Adrenal gland (tissue), 5 donors: ENCODE measurements at regions not wholly inside any gene's neighbourhood (a gene's known extent, or its start where the extent isn't known, plus 50 kb on each side); places are given as distances from the start of the nearest gene placed in this dataset.

Experiments used
- POLR2A ChIP-seq, 2 donors: fragments of 450-650 bp; IDR thresholded peaks; one replicate each; pipeline ENCODE4 v1.6.1; 2017; ENCODE audit warnings: antibody characterized with exemption in 2 of 2, mild to moderate bottlenecking in 2 of 2, moderate library complexity in 1 of 2
- TF ChIP-seq, protein P1 (sequence below), 6 experiments: fragments of 450-650 bp in 4 of 6; fragments of 200-600 bp in 2 of 6; sonication (generic) in 1 of 6; IDR thresholded peaks; 1 replicate in 5 of 6; 2 replicates in 1 of 6; pipeline versions ENCODE4 v1.5.1 to v1.8.0; 2016 to 2021; ENCODE audit warnings: antibody characterized with exemption in 6 of 6, mild to moderate bottlenecking in 2 of 6, moderate library complexity in 1 of 6
- donor health status: DM: no; HTN: no; CAD: no.

DNA sequence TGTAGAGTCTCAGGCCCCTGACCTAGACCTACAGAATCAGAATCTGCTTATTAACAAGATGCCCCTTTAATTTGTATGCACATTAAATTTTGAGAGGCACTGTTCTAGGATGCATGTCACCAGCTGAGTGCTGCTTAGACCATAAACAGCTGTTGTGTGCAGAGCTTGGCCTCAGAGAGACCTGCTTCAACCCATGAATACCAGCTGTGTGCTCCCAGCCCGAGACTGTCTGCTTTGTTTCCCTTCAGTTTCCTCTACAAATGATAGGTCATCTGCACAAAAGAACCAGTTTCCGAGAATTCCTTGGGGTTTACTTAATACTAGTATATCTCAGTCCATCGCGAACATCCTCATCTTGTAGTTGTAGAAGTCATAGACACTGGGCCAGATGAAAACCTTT is 158.5 kb upstream of the PFN2 start:
- no peak for TF ChIP-seq POLR2A (IDR thresholded peaks at IDR 0.05)
- TF ChIP-seq, protein P1, sequence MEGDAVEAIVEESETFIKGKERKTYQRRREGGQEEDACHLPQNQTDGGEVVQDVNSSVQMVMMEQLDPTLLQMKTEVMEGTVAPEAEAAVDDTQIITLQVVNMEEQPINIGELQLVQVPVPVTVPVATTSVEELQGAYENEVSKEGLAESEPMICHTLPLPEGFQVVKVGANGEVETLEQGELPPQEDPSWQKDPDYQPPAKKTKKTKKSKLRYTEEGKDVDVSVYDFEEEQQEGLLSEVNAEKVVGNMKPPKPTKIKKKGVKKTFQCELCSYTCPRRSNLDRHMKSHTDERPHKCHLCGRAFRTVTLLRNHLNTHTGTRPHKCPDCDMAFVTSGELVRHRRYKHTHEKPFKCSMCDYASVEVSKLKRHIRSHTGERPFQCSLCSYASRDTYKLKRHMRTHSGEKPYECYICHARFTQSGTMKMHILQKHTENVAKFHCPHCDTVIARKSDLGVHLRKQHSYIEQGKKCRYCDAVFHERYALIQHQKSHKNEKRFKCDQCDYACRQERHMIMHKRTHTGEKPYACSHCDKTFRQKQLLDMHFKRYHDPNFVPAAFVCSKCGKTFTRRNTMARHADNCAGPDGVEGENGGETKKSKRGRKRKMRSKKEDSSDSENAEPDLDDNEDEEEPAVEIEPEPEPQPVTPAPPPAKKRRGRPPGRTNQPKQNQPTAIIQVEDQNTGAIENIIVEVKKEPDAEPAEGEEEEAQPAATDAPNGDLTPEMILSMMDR (IDR thresholded peaks at IDR 0.05): no peak
